Type B pancreatic cell (in vitro differentiated cells): ENCODE measurements at regions not wholly inside any gene's neighbourhood (a gene's known extent, or its start where the extent isn't known, plus 50 kb on each side); places are given as distances from the start of the nearest gene placed in this dataset.
"Not testable (repeated sequence)": the region's sequence is repeated elsewhere in the genome, so short reads cannot be mapped to it uniquely, and the experiment has no call there.

Experiments
- DNase-seq: peaks from one replicate; pipeline ENCODE4 v3.0.0; 2021; ENCODE audit warnings: mixed read lengths; ENCODE audit not compliant: unreplicated experiment; ENCODE audit errors: extremely low spot score
- H3K27ac Mint-ChIP-seq: 2 replicates; pipeline ENCODE4 v1.8.0; 2021; ENCODE audit warnings: mild to moderate bottlenecking, mixed read lengths
- H3K27me3 Mint-ChIP-seq: 2 replicates; pipeline ENCODE4 v1.8.0; 2021; ENCODE audit warnings: mixed read lengths
- H3K36me3 Mint-ChIP-seq: 2 replicates; pipeline ENCODE4 v1.8.0; 2021; ENCODE audit warnings: mixed read lengths
- H3K4me1 Mint-ChIP-seq: one replicate; pipeline ENCODE4 v1.8.0; 2021; ENCODE audit warnings: mixed read lengths; ENCODE audit not compliant: unreplicated experiment
- H3K4me3 Mint-ChIP-seq: 2 replicates; pipeline ENCODE4 v1.8.0; 2021; ENCODE audit warnings: mild to moderate bottlenecking, mixed read lengths
- H3K9me3 Mint-ChIP-seq: 2 replicates; pipeline ENCODE4 v1.8.0; 2021; ENCODE audit warnings: mixed read lengths
- CTCF ChIP-seq: fragments of 200-600 bp; sonication (generic); conservative IDR thresholded peaks from 2 replicates; pipeline ENCODE4 v1.5.0; 2021; ENCODE audit warnings: antibody characterized with exemption, mild to moderate bottlenecking

- DNase-seq = no peak
- Mint-ChIP-seq H3K27ac (no peak overlapping the region), H3K4me1 (no peaks in the 10 kb centered on the region), H3K36me3 (no peaks in the 10 kb centered on the region), H3K4me3 (no peak overlapping the region), H3K9me3 (peaks cover 4% of the 10 kb centered on the region), H3K27me3 (no peaks in the 10 kb centered on the region)
- no peak for TF ChIP-seq CTCF
Observed at GRCh38 chr7:53340220-53340619, 304.8 kb downstream of the POM121L12 start.

DNA sequence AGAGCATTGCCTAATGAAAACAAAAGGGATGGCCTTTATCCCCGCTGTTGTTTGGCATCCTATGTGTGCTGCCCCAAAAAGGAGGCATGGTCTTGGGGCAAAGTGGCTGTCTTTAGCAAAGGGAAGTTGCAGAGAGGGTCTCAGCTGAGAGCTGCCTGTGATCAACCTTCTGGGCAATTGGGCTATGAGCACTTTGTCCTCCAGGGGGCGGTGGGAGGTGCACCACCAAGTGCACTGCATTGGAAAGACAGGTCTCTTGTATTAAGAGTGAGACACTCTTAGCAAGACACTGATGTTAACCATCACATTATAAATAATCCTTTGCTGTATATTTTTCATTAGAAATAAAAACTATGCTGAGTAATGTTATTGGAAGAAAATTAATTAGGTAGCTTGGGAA, 314.8 kb downstream of the POM121L12 start:
- H3K27ac Mint-ChIP-seq = no peak overlapping the region
- no peaks in the 10 kb centered on the region for H3K9me3 Mint-ChIP-seq
- no peaks in the 10 kb centered on the region for H3K4me1 Mint-ChIP-seq
- H3K4me3 Mint-ChIP-seq = no peak overlapping the region
- no peaks in the 10 kb centered on the region for H3K36me3 Mint-ChIP-seq
- H3K27me3 Mint-ChIP-seq = peaks cover 4% of the 10 kb centered on the region
- peak; percentile 79 for TF ChIP-seq CTCF
- no peak for DNase-seq

GRCh38 chr7:53351681-53352080, 316.2 kb downstream of the POM121L12 start:
- no peaks in the 10 kb centered on the region for H3K36me3 Mint-ChIP-seq
- DNase-seq = no peak
- H3K27ac Mint-ChIP-seq = no peak overlapping the region
- TF ChIP-seq CTCF = no peak
- H3K27me3 Mint-ChIP-seq = peaks cover 4% of the 10 kb centered on the region
- no peak overlapping the region for H3K4me3 Mint-ChIP-seq
- no peaks in the 10 kb centered on the region for H3K4me1 Mint-ChIP-seq
- H3K9me3 Mint-ChIP-seq = no peaks in the 10 kb centered on the region

- Mint-ChIP-seq H3K4me3 (no peak overlapping the region), H3K4me1 (no peaks in the 10 kb centered on the region), H3K36me3 (no peaks in the 10 kb centered on the region), H3K9me3 (no peaks in the 10 kb centered on the region), H3K27me3 (peaks cover 1% of the 10 kb centered on the region), H3K27ac (no peak overlapping the region)
- TF ChIP-seq CTCF = no peak
- no peak for DNase-seq
Observed at GRCh38 chr7:53358269-53358668, 322.8 kb downstream of the POM121L12 start.

- DNase-seq = no peak
- Mint-ChIP-seq H3K9me3 (no peaks in the 10 kb centered on the region), H3K27ac (no peak overlapping the region), H3K4me3 (no peak overlapping the region), H3K27me3 (peaks cover 4% of the 10 kb centered on the region), H3K36me3 (no peaks in the 10 kb centered on the region), H3K4me1 (no peaks in the 10 kb centered on the region)
- TF ChIP-seq CTCF = no peak
Observed at GRCh38 chr7:53383131-53383530, 347.7 kb downstream of the POM121L12 start.

GRCh38 chr7:53385239-53385638, 349.8 kb downstream of the POM121L12 start:
- not testable (repeated sequence) for DNase-seq, H3K4me1 Mint-ChIP-seq, H3K36me3 Mint-ChIP-seq, H3K4me3 Mint-ChIP-seq, H3K27ac Mint-ChIP-seq, H3K27me3 Mint-ChIP-seq, H3K9me3 Mint-ChIP-seq
